ENCODE measurements at regions not wholly inside any gene's neighbourhood (a gene's known extent, or its start where the extent isn't known, plus 50 kb on each side); places are given as distances from the start of the nearest gene placed in this dataset.

GRCh38 chr2:221705185-221705877, 133.2 kb upstream of the EPHA4 start:
- CTCF ChIA-PET (ENCODE audit: low intra/inter-chr PET ratio), result no interaction called here
- H4K20me1 ChIP-seq (replicated peaks; ENCODE audit: control insufficient read depth, insufficient read depth, low read length), result no peaks in the 10 kb centered on the region
- no TSS peak for BruUV-seq (replicated peaks)
- no peaks in the 10 kb centered on the region for H3K4me1 ChIP-seq (replicated peaks in 1 of 2; ENCODE audit: control insufficient read depth in 2 of 2, insufficient read depth in 2 of 2, low read length in 2 of 2)
- POLR2A ChIA-PET, result no interaction called here
- H3K79me2 ChIP-seq (ENCODE audit: control insufficient read depth, insufficient read depth, low read length), result no peaks in the 10 kb centered on the region
- H3K27ac ChIP-seq (ENCODE audit: extremely low read depth, low read depth, low read length), result no peak overlapping the region
- no peak overlapping the region for H3K9ac ChIP-seq (ENCODE audit: insufficient read depth in 1 of 2, low read depth in 2 of 2, low read length in 2 of 2)
- no peak for ATAC-seq
- no peak overlapping the region for H2AFZ ChIP-seq (ENCODE audit: low read depth, low read length)
- no peaks in the 10 kb centered on the region for H3K27me3 ChIP-seq (ENCODE audit: control insufficient read depth in 2 of 2, insufficient read depth in 2 of 2, low read length in 2 of 2)
- no peaks in the 10 kb centered on the region; the same call in 1 of the 2 replicates for H3K9me3 ChIP-seq (replicated peaks; ENCODE audit: control insufficient read depth, insufficient read depth, low read depth, low read length)
- intact Hi-C loops (cut with micrococcal nuclease) (no loop called here), in situ Hi-C loops (cut with MboI) (no loop called here)
- DNase-seq (ENCODE audit: extremely low read depth in 1 of 4, low spot score in 3 of 4), result no peak
- H3K4me3 ChIP-seq, result no peak overlapping the region
- H3K36me3 ChIP-seq (ENCODE audit: control insufficient read depth, insufficient read depth, low read length), result no peaks in the 10 kb centered on the region
- no peaks in the 10 kb centered on the region for H3K9me1 ChIP-seq (ENCODE audit: control insufficient read depth, insufficient read depth, low read length)
- no peak for FAIRE-seq
- WGBS (ENCODE audit: insufficient coverage, low coverage, missing lambda C conversion rate), result 0% methylated on average over 6 of the region's 6 CpGs
- no peak overlapping the region for H3K4me2 ChIP-seq (ENCODE audit: insufficient read depth, low read length)
- TF ChIP-seq CREM (IDR thresholded peaks at IDR 0.05; ENCODE audit: low read depth), result no peak
- TF ChIP-seq, protein P1, sequence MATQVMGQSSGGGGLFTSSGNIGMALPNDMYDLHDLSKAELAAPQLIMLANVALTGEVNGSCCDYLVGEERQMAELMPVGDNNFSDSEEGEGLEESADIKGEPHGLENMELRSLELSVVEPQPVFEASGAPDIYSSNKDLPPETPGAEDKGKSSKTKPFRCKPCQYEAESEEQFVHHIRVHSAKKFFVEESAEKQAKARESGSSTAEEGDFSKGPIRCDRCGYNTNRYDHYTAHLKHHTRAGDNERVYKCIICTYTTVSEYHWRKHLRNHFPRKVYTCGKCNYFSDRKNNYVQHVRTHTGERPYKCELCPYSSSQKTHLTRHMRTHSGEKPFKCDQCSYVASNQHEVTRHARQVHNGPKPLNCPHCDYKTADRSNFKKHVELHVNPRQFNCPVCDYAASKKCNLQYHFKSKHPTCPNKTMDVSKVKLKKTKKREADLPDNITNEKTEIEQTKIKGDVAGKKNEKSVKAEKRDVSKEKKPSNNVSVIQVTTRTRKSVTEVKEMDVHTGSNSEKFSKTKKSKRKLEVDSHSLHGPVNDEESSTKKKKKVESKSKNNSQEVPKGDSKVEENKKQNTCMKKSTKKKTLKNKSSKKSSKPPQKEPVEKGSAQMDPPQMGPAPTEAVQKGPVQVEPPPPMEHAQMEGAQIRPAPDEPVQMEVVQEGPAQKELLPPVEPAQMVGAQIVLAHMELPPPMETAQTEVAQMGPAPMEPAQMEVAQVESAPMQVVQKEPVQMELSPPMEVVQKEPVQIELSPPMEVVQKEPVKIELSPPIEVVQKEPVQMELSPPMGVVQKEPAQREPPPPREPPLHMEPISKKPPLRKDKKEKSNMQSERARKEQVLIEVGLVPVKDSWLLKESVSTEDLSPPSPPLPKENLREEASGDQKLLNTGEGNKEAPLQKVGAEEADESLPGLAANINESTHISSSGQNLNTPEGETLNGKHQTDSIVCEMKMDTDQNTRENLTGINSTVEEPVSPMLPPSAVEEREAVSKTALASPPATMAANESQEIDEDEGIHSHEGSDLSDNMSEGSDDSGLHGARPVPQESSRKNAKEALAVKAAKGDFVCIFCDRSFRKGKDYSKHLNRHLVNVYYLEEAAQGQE (IDR thresholded peaks at IDR 0.05; ENCODE audit: borderline replicate concordance), result no peak
- TF ChIP-seq, protein P1 (CRISPR knock-in tag; IDR thresholded peaks at IDR 0.05; ENCODE audit: low read depth), result no peak
- no peak for TF ChIP-seq TBL1XR1 (IDR thresholded peaks at IDR 0.05; ENCODE audit: low read length in 2 of 2)
- no peak for TF ChIP-seq WHSC1 (IDR thresholded peaks at IDR 0.05; ENCODE audit: low read length)
- TF ChIP-seq, protein P2, sequence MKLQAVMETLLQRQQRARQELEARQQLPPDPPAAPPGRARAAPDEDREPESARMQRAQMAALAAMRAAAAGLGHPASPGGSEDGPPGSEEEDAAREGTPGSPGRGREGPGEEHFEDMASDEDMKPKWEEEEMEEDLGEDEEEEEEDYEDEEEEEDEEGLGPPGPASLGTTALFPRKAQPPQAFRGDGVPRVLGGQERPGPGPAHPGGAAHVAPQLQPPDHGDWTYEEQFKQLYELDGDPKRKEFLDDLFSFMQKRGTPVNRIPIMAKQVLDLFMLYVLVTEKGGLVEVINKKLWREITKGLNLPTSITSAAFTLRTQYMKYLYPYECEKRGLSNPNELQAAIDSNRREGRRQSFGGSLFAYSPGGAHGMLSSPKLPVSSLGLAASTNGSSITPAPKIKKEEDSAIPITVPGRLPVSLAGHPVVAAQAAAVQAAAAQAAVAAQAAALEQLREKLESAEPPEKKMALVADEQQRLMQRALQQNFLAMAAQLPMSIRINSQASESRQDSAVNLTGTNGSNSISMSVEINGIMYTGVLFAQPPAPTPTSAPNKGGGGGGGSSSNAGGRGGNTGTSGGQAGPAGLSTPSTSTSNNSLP (IDR thresholded peaks at IDR 0.05; ENCODE audit: borderline replicate concordance, low read depth, low read length), result no peak
- no peak for TF ChIP-seq MXI1 (IDR thresholded peaks at IDR 0.05; ENCODE audit: low read depth, low read length)
- TF ChIP-seq ZNF778 (CRISPR knock-in tag; IDR thresholded peaks at IDR 0.05), result no peak
- TF ChIP-seq ZNF655 (CRISPR knock-in tag; IDR thresholded peaks at IDR 0.05), result no peak
- no peak for TF ChIP-seq FOXA1 (IDR thresholded peaks at IDR 0.05; ENCODE audit: borderline replicate concordance)
- no peak for TF ChIP-seq USF2 (CRISPR knock-in tag; IDR thresholded peaks at IDR 0.05)
- no peak for TF ChIP-seq PML (IDR thresholded peaks at IDR 0.05; ENCODE audit: low read length)

Data from K562 (cell line).